NK-92 treated with Interleukin-12 subunit alpha and Interleukin-12 subunit beta, amount 100 ng/mL, for 24 hours (cell line): ENCODE measurements at regions not wholly inside any gene's neighbourhood (a gene's known extent, or its start where the extent isn't known, plus 50 kb on each side); places are given as distances from the start of the nearest gene placed in this dataset.

Experiments
- DNase-seq: peaks from one replicate; lab custom pipeline; 2025; lab: John Stamatoyannopoulos, UW

GRCh38 chr10:36373424-36374096 lies 731.5 kb upstream of the FZD8 start:
- DNase-seq = no peak

GRCh38 chr10:36367362-36367761 lies 725.3 kb upstream of the FZD8 start:
- DNase-seq = no peak

- no peak for DNase-seq
These were observed 724.7 kb upstream of the FZD8 start for GRCh38 chr10:36366843-36367242.

GRCh38 chr10:36366065-36366464 lies 724.0 kb upstream of the FZD8 start:
- no peak for DNase-seq

- no peak for DNase-seq
These were observed 720.2 kb upstream of the FZD8 start for GRCh38 chr10:36362257-36362656.

GRCh38 chr10:36358736-36359135 lies 716.6 kb upstream of the FZD8 start:
- no peak for DNase-seq

GRCh38 chr10:36354633-36355032 lies 712.5 kb upstream of the FZD8 start:
- no peak for DNase-seq

GRCh38 chr10:36351159-36351558 lies 709.1 kb upstream of the FZD8 start:
- DNase-seq = no peak

GRCh38 chr10:36349445-36350078 lies 707.5 kb upstream of the FZD8 start:
- DNase-seq = no peak

- DNase-seq = no peak
These were observed 703.7 kb upstream of the FZD8 start for GRCh38 chr10:36345807-36346206.

- DNase-seq = no peak
These were observed 703.1 kb upstream of the FZD8 start for GRCh38 chr10:36345175-36345533.

GRCh38 chr10:36344240-36345174 lies 702.4 kb upstream of the FZD8 start:
- DNase-seq = no peak

- no peak for DNase-seq
These were observed 700.7 kb upstream of the FZD8 start for GRCh38 chr10:36342781-36343180.

GRCh38 chr10:36341471-36341870 lies 699.4 kb upstream of the FZD8 start:
- no peak for DNase-seq

GRCh38 chr10:36336315-36336714 lies 694.2 kb upstream of the FZD8 start:
- DNase-seq = no peak

GRCh38 chr10:36333446-36333845 lies 691.4 kb upstream of the FZD8 start:
- no peak for DNase-seq

GRCh38 chr10:36332926-36333325 lies 690.8 kb upstream of the FZD8 start:
- no peak for DNase-seq

- DNase-seq = no peak
These were observed 689.0 kb upstream of the FZD8 start for GRCh38 chr10:36331121-36331520.

- DNase-seq = no peak
These were observed 683.7 kb upstream of the FZD8 start for GRCh38 chr10:36325815-36326214.

- no peak for DNase-seq
These were observed 682.7 kb upstream of the FZD8 start for GRCh38 chr10:36324831-36325230.

- no peak for DNase-seq
These were observed 671.0 kb upstream of the FZD8 start for GRCh38 chr10:36313142-36313541.

- DNase-seq = no peak
These were observed 661.8 kb upstream of the FZD8 start for GRCh38 chr10:36303896-36304295.

GRCh38 chr10:36302086-36302485 lies 660.0 kb upstream of the FZD8 start:
- no peak for DNase-seq
